Peyer's patch (tissue), 4 donors: ENCODE measurements at regions not wholly inside any gene's neighbourhood (a gene's known extent, or its start where the extent isn't known, plus 50 kb on each side); places are given as distances from the start of the nearest gene placed in this dataset.
"Not testable (repeated sequence)": the region's sequence is repeated elsewhere in the genome, so short reads cannot be mapped to it uniquely, and the experiment has no call there.

ENCODE experiments used
- DNase-seq, 3 donors: peaks; one replicate each; pipeline ENCODE4 v3.0.0-alpha.2; 2017 to 2019
- H3K27ac ChIP-seq, 4 donors: fragments of 200-600 bp; sonication (generic); one replicate each; pipeline ENCODE4 v1.5.1; 2016 to 2019
- H3K27me3 ChIP-seq, 2 donors: fragments of 200-600 bp; sonication (generic); one replicate each; pipeline ENCODE4 v1.5.1; 2019
- H3K36me3 ChIP-seq, 3 donors: fragments of 200-600 bp; sonication (generic); one replicate each; pipeline ENCODE4 v1.5.1; 2016 to 2019
- H3K4me1 ChIP-seq, 4 donors: fragments of 200-600 bp; sonication (generic); one replicate each; pipeline ENCODE4 v1.5.1; 2016 to 2019
- H3K4me3 ChIP-seq, 4 donors: fragments of 200-600 bp; sonication (generic); 1 replicate in 3 of 4; 2 replicates in 1 of 4; pipeline ENCODE4 v1.5.1; 2016 to 2019; ENCODE audit warnings: mild to moderate bottlenecking in 1 of 4
- H3K9me3 ChIP-seq, 4 donors: fragments of 200-600 bp; sonication (generic); one replicate each; pipeline ENCODE4 v1.5.1; 2016 to 2019; ENCODE audit warnings: mild to moderate bottlenecking in 1 of 4
- CTCF ChIP-seq, 6 experiments: fragments of 450-650 bp in 4 of 6; fragments of 200-600 bp in 2 of 6; sonication (generic) in 1 of 6; IDR thresholded peaks; one replicate each; pipeline ENCODE4 v1.5.1; 2017 to 2019; ENCODE audit warnings: antibody characterized with exemption in 6 of 6, mild to moderate bottlenecking in 3 of 6, moderate library complexity in 1 of 6
- POLR2A ChIP-seq, 2 donors: fragments of 450-650 bp; IDR thresholded peaks; one replicate each; pipeline ENCODE4 v1.5.1; 2017; ENCODE audit warnings: antibody characterized with exemption in 2 of 2, mild to moderate bottlenecking in 2 of 2, moderate library complexity in 2 of 2

DNA sequence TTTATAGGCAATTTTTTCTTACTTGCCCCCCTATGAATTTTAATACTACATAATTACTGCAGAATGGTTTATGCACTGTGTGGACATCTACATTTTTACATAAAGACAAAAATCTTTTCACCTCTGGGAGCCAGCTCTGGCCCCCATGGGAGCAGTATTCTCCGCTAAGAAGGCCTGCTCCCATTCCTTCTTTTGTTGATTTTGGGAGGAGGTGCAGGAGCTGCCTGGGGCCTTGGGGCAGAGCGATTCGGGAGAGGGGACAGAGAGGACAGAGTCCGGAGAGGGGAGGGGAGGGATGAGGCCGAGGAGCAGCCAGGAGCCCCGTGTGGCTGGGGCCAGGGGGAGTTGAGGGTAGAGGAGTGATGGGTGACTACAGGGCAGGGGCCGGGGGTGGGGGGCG is 452.0 kb downstream of the PREX1 start:
- Histone ChIP-seq H3K27me3 (no peaks in the 10 kb centered on the region), H3K36me3 (no peaks in the 10 kb centered on the region), H3K27ac (no peak overlapping the region), H3K4me3 (no peak overlapping the region), H3K9me3 (no peaks in the 10 kb centered on the region), H3K4me1 (no peaks in the 10 kb centered on the region)
- no peak for DNase-seq
- no peak for TF ChIP-seq POLR2A (IDR thresholded peaks at IDR 0.05)
- no peak for TF ChIP-seq CTCF (IDR thresholded peaks at IDR 0.05)

DNA sequence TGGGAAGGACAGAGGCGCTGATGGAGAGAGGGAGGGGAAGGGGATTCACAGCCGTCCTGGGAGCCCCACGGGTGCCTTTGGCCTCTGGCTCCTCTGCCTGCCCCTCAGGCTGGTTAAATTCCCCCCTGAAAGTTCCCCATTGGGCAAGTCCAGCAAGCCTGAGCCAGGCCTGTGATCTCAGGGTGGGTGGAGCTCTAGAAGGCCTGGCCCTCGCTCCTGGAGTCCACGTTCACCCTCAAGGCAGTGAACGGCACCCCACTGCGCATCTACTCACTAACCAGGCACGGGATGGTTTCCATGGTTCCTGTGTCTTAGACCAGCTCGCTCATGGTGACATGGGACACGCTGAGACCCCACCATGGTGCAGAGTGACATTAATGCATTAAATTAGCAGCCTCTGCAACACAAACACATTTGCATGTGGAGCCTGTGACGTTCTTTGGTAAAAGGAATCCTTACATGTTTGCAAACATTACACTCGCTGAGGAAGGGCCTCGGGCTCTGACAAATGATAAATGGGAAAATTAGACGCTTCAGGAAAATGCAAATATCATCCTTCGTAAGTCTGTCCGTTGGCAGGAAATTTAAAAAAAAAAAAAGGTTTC is 452.7 kb downstream of the PREX1 start:
- Histone ChIP-seq H3K27ac (peak overlapping the region in 1 of 4 donors; percentile 15), H3K4me3 (no peak overlapping the region), H3K36me3 (no peaks in the 10 kb centered on the region), H3K9me3 (no peaks in the 10 kb centered on the region), H3K27me3 (no peaks in the 10 kb centered on the region), H3K4me1 (no peaks in the 10 kb centered on the region)
- TF ChIP-seq CTCF (IDR thresholded peaks at IDR 0.05): no peak
- no peak for DNase-seq

- not testable (repeated sequence) for H3K4me1 ChIP-seq, H3K36me3 ChIP-seq, H3K27me3 ChIP-seq, H3K4me3 ChIP-seq, DNase-seq, H3K9me3 ChIP-seq
- peak in 1 of 6 experiments; percentile 11 for TF ChIP-seq CTCF (IDR thresholded peaks at IDR 0.05)
- peak overlapping the region in 1 of 4 donors; percentile 17 for H3K27ac ChIP-seq
Observed at GRCh38 chr20:48374031-48374907, 453.5 kb downstream of the PREX1 start.

DNA sequence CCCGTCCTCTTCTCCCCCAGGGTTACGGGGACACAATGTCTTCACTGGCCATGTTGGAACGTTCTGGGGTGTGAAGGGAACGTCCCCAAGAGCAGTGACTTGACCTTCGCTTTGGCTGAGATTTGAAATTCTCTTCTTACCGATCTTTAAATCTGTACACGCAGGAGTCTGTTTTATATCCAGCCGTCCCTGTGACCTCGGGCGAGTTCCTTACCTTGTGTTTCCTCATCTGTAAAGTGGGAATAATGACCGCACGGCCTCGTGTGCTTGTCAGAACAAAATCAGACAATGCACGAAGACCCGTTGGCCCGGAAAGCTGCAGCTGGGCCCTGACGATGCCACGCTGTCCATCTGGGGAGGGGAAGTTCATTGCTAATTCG is 454.3 kb downstream of the PREX1 start:
- Histone ChIP-seq H3K36me3 (no peaks in the 10 kb centered on the region), H3K4me1 (no peaks in the 10 kb centered on the region), H3K27ac (peak overlapping the region in 1 of 4 donors; percentile 17), H3K9me3 (no peaks in the 10 kb centered on the region), H3K4me3 (no peak overlapping the region), H3K27me3 (no peaks in the 10 kb centered on the region)
- TF ChIP-seq CTCF (IDR thresholded peaks at IDR 0.05) (no peak), POLR2A (IDR thresholded peaks at IDR 0.05) (no peak)
- no peak for DNase-seq

- H3K9me3 ChIP-seq, DNase-seq: not testable (repeated sequence)
Observed at GRCh38 chr20:48372851-48373554, 454.8 kb downstream of the PREX1 start.

DNA sequence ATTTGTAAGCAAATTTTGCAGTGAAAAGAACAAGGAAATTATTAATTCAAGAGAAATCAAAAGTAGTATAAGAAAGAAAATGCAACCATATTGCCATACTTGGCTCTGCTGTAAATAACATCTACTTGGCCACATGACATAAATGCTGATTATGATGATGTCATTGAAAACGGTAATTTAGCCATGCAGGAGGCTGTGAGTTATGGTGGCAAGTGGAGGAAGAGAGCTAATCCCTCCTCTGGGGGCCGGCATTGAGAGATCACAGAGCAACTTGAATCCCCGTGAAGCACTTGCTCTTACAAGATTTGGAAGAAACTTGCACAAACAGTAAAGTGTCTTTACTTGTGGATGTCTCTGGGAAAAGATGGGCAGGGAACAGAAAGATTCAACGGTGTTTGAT is 456.6 kb downstream of the PREX1 start:
- H3K4me1 ChIP-seq: no peaks in the 10 kb centered on the region
- no peaks in the 10 kb centered on the region for H3K27me3 ChIP-seq
- TF ChIP-seq CTCF (IDR thresholded peaks at IDR 0.05): no peak
- no peak for TF ChIP-seq POLR2A (IDR thresholded peaks at IDR 0.05)
- H3K4me3 ChIP-seq: no peak overlapping the region
- no peaks in the 10 kb centered on the region for H3K9me3 ChIP-seq
- no peak overlapping the region for H3K27ac ChIP-seq
- H3K36me3 ChIP-seq: no peaks in the 10 kb centered on the region
- DNase-seq: no peak

More at GRCh38 chr20:48372851-48373554, 454.8 kb downstream of the PREX1 start:
- H3K27me3 ChIP-seq, H3K36me3 ChIP-seq, H3K27ac ChIP-seq, H3K4me3 ChIP-seq, H3K4me1 ChIP-seq: not testable (repeated sequence)

GRCh38 chr20:48368580-48369021 is 459.2 kb downstream of the PREX1 start:
- peak overlapping the region in 2 of 4 donors; percentile 9 to 48 for H3K27ac ChIP-seq
- DNase-seq, H3K4me1 ChIP-seq, H3K9me3 ChIP-seq, H3K27me3 ChIP-seq, H3K36me3 ChIP-seq, H3K4me3 ChIP-seq: not testable (repeated sequence)

GRCh38 chr20:48367541-48368358 is 460.0 kb downstream of the PREX1 start:
- not testable (repeated sequence) for H3K4me3 ChIP-seq, DNase-seq, H3K9me3 ChIP-seq, H3K4me1 ChIP-seq, H3K27me3 ChIP-seq, H3K36me3 ChIP-seq, H3K27ac ChIP-seq
